Activated CD4-positive, alpha-beta T cell treated with anti-CD3 and anti-CD28 coated beads, Interleukin-2, Interleukin-6, amounts not matched to agents 100 ng/mL and 50 ng/mL, durations not matched to agents 16 hours and 8 hours (primary cell): ENCODE measurements at regions not wholly inside any gene's neighbourhood (a gene's known extent, or its start where the extent isn't known, plus 50 kb on each side); places are given as distances from the start of the nearest gene placed in this dataset.

Experiments used
- DNase-seq: peaks from one replicate; pipeline ENCODE4 v3.0.0-alpha.2; 2020

- no peak for DNase-seq
These were observed 1360.2 kb upstream of the SLC10A2 start for GRCh38 chr13:104426435-104426834.

- no peak for DNase-seq
These were observed 1356.5 kb upstream of the SLC10A2 start for GRCh38 chr13:104422668-104423067.

GRCh38 chr13:104416973-104417372, 1350.8 kb upstream of the SLC10A2 start:
- no peak for DNase-seq

GRCh38 chr13:104414771-104415170, 1348.6 kb upstream of the SLC10A2 start:
- DNase-seq = no peak

GRCh38 chr13:104414181-104414580, 1348.0 kb upstream of the SLC10A2 start:
- DNase-seq = no peak

- no peak for DNase-seq
These were observed 1345.0 kb upstream of the SLC10A2 start for GRCh38 chr13:104411141-104411765.

- DNase-seq = no peak
These were observed 1342.5 kb upstream of the SLC10A2 start for GRCh38 chr13:104408733-104409132.

- DNase-seq = no peak
These were observed 1338.1 kb upstream of the SLC10A2 start for GRCh38 chr13:104404325-104404724.

- DNase-seq = no peak
These were observed 1323.5 kb upstream of the SLC10A2 start for GRCh38 chr13:104389691-104390090.

- no peak for DNase-seq
These were observed 1321.3 kb upstream of the SLC10A2 start for GRCh38 chr13:104387510-104387909.

GRCh38 chr13:104385404-104385803, 1319.2 kb upstream of the SLC10A2 start:
- no peak for DNase-seq

- DNase-seq = no peak
These were observed 1316.7 kb upstream of the SLC10A2 start for GRCh38 chr13:104382951-104383350.

- no peak for DNase-seq
These were observed 1310.4 kb upstream of the SLC10A2 start for GRCh38 chr13:104376588-104376987.

- DNase-seq = no peak
These were observed 1309.4 kb upstream of the SLC10A2 start for GRCh38 chr13:104375614-104376013.

- no peak for DNase-seq
These were observed 1306.0 kb upstream of the SLC10A2 start for GRCh38 chr13:104372095-104372655.

GRCh38 chr13:104365430-104365829, 1299.2 kb upstream of the SLC10A2 start:
- DNase-seq = no peak

- no peak for DNase-seq
These were observed 1291.6 kb upstream of the SLC10A2 start for GRCh38 chr13:104357672-104358354.

GRCh38 chr13:104357174-104357573, 1291.0 kb upstream of the SLC10A2 start:
- no peak for DNase-seq

- DNase-seq = no peak
These were observed 1288.9 kb upstream of the SLC10A2 start for GRCh38 chr13:104355041-104355670.

GRCh38 chr13:104327211-104327610, 1261.0 kb upstream of the SLC10A2 start:
- DNase-seq = no peak

- DNase-seq = no peak
These were observed 1260.3 kb upstream of the SLC10A2 start for GRCh38 chr13:104326523-104326922.

GRCh38 chr13:104321756-104322155, 1255.5 kb upstream of the SLC10A2 start:
- no peak for DNase-seq

- DNase-seq = no peak
These were observed 1254.2 kb upstream of the SLC10A2 start for GRCh38 chr13:104320446-104320845.

- no peak for DNase-seq
These were observed 1251.9 kb upstream of the SLC10A2 start for GRCh38 chr13:104318121-104318520.
